ENCODE measurements at regions not wholly inside any gene's neighbourhood (a gene's known extent, or its start where the extent isn't known, plus 50 kb on each side); places are given as distances from the start of the nearest gene placed in this dataset.
"Not testable (repeated sequence)": the region's sequence is repeated elsewhere in the genome, so short reads cannot be mapped to it uniquely, and the experiment has no call there.

DNA sequence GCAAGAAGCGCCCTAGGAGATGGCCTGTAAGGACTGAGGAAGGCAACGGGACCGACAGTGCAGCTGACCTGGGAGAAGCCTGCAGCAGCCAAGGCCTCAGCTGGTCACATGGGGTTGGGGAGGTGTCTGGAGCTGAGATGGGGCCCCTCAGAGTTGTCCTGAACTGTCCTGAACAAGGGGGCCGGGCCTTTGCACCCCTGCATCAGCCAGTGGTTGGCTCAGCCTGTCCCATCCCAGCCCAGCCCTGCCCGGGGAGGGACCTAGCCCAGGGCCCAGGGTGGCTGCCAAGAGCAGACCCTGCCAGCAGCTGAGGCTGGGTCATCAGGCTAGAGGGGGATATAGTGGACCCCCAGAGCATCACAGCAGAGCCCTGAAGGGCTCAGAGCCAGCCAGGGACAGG, 122.8 kb upstream of the PPP1R26 start:
- no peak for DNase-seq (ENCODE audit: low spot score)
- in situ Hi-C loops (cut with MboI; ENCODE audit: low sequenced_read_pairs, unreplicated experiment), result no loop called here
- TF ChIP-seq, protein P1, sequence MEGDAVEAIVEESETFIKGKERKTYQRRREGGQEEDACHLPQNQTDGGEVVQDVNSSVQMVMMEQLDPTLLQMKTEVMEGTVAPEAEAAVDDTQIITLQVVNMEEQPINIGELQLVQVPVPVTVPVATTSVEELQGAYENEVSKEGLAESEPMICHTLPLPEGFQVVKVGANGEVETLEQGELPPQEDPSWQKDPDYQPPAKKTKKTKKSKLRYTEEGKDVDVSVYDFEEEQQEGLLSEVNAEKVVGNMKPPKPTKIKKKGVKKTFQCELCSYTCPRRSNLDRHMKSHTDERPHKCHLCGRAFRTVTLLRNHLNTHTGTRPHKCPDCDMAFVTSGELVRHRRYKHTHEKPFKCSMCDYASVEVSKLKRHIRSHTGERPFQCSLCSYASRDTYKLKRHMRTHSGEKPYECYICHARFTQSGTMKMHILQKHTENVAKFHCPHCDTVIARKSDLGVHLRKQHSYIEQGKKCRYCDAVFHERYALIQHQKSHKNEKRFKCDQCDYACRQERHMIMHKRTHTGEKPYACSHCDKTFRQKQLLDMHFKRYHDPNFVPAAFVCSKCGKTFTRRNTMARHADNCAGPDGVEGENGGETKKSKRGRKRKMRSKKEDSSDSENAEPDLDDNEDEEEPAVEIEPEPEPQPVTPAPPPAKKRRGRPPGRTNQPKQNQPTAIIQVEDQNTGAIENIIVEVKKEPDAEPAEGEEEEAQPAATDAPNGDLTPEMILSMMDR (IDR thresholded peaks at IDR 0.05; ENCODE audit: borderline replicate concordance, control extremely low read depth, extremely low read depth, insufficient read depth, missing control alignments), result no peak

GRCh38 chr9:135357863-135358551, 121.6 kb upstream of the PPP1R26 start:
- no peak for DNase-seq (ENCODE audit: low spot score)
- in situ Hi-C loops (cut with MboI; ENCODE audit: low sequenced_read_pairs, unreplicated experiment), result no loop called here
- TF ChIP-seq, protein P1 (IDR thresholded peaks at IDR 0.05; ENCODE audit: borderline replicate concordance, control extremely low read depth, extremely low read depth, insufficient read depth, missing control alignments), result no peak

DNA sequence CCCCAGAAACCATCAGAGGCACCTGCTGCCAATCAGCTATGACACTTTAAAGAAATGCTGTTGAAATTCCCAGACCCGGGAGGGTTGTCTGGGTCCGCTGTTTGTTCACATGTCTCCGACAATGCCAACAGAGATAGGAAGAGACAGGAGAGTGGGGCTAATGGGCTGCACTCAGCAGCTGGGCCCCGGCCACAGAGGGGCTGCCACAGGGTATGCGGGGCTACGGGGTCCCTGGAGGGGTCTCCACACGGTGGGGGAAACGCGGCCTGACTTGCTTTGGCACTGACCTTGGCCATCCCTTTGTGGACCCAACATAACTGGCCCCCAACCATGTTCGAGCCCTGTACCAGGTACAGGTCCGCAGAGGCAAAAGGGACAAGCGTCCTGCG, 121.0 kb upstream of the PPP1R26 start:
- in situ Hi-C loops (cut with MboI; ENCODE audit: low sequenced_read_pairs, unreplicated experiment), result no loop called here
- TF ChIP-seq, protein P1 (IDR thresholded peaks at IDR 0.05; ENCODE audit: borderline replicate concordance, control extremely low read depth, extremely low read depth, insufficient read depth, missing control alignments), result no peak
- no peak for DNase-seq (ENCODE audit: low spot score)

DNA sequence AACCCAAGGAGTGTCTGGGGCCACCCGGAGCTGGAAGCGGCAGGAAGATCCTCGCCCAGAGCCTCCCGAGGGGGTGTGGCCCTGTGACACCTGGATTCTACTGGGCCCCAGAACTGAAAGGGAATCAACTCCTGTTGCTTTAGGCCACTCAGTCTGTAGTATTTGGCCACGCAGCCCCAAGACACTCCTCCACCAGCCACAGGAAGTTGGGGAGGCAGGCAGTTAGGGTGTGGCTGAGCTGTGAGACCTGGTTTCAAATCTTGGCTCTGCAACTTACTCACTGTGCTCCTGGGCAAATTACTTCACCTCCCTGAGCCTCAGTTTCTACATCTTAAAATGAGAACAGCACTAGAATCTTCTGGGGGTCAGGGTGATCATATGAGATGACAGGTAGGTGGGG, 119.8 kb upstream of the PPP1R26 start:
- TF ChIP-seq, protein P1 (IDR thresholded peaks at IDR 0.05; ENCODE audit: borderline replicate concordance, control extremely low read depth, extremely low read depth, insufficient read depth, missing control alignments), result no peak
- in situ Hi-C loops (cut with MboI; ENCODE audit: low sequenced_read_pairs, unreplicated experiment), result no loop called here
- no peak for DNase-seq (ENCODE audit: low spot score)

DNA sequence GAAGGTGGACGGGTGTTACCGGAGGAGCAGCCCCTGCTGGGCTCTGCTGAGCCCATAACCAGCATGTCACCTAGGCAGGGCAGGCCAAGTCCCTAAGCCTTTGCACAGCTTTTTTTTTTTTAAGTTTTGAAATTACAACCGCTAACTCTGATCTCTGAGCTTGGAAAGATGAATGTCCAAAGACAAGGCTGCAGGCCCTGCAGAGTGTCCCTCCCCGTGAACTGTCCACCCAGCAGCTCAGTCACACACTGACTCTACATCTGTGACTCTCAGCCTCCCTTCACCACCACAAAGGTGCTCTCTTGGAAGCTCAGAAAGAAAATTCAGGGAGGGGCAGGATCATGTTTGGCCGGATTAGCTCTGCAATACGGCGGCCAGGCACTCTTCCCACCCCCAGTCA, 119.0 kb upstream of the PPP1R26 start:
- TF ChIP-seq, protein P1 (IDR thresholded peaks at IDR 0.05; ENCODE audit: borderline replicate concordance, control extremely low read depth, extremely low read depth, insufficient read depth, missing control alignments), result no peak
- in situ Hi-C loops (cut with MboI; ENCODE audit: low sequenced_read_pairs, unreplicated experiment), result no loop called here

GRCh38 chr9:135361668-135362067, 117.9 kb upstream of the PPP1R26 start:
- DNase-seq (ENCODE audit: low spot score); in situ Hi-C loops (cut with MboI; ENCODE audit: low sequenced_read_pairs, unreplicated experiment): not testable (repeated sequence)

More for the DNA sequence above, 119.0 kb upstream of the PPP1R26 start:
- DNase-seq (ENCODE audit: low spot score), result no peak

DNA sequence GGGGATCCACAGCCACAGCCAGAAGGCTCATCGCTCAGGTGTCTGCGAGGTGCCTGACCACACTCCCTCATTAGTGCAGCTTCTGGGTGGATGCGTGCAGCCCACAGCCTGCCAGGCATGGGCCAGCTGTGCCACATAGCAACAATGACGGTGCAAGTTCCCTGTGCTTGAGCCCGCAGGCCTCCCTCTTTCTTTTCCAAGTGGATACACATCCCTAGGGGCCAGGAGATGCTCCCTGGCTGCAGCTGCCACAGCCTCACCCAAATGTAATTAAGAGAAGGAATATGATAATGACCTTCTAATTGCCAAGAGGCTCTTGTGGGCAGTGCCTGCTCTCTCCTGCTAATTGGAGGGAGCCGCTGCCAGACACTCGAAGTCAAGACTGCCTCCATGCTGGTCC, 116.0 kb upstream of the PPP1R26 start:
- DNase-seq (ENCODE audit: low spot score), result no peak
- in situ Hi-C loops (cut with MboI; ENCODE audit: low sequenced_read_pairs, unreplicated experiment), result no loop called here
- TF ChIP-seq, protein P1 (IDR thresholded peaks at IDR 0.05; ENCODE audit: borderline replicate concordance, control extremely low read depth, extremely low read depth, insufficient read depth, missing control alignments), result no peak

All from GM13976 (cell line).